Neuron (in vitro differentiated cells): ENCODE measurements at regions not wholly inside any gene's neighbourhood (a gene's known extent, or its start where the extent isn't known, plus 50 kb on each side); places are given as distances from the start of the nearest gene placed in this dataset.

ENCODE experiments used
- H2AFZ ChIP-seq: one replicate; pipeline ENCODE4 v1.6.1; 2013; ENCODE audit warnings: low read depth, mild to moderate bottlenecking, inconsistent platforms, low read length, moderate library complexity
- H3K27me3 ChIP-seq: one replicate; pipeline ENCODE4 v1.6.1; 2013; ENCODE audit warnings: low read length; ENCODE audit not compliant: insufficient read depth
- H3K36me3 ChIP-seq: one replicate; pipeline ENCODE4 v1.6.1; 2013; ENCODE audit warnings: low read length; ENCODE audit not compliant: insufficient read depth
- H3K4me1 ChIP-seq: one replicate; pipeline ENCODE4 v1.6.1; 2013; ENCODE audit warnings: low read length; ENCODE audit not compliant: insufficient read depth
- H3K4me3 ChIP-seq: 2 replicates; pipeline ENCODE4 v1.5.1; 2013; ENCODE audit warnings: mild to moderate bottlenecking, low read length, moderate library complexity
- H3K9me3 ChIP-seq: one replicate; pipeline ENCODE4 v1.6.1; 2013; ENCODE audit warnings: low read length

- Histone ChIP-seq H3K27me3 (no peaks in the 10 kb centered on the region), H2AFZ (no peak overlapping the region), H3K4me3 (no peak overlapping the region), H3K9me3 (no peaks in the 10 kb centered on the region), H3K36me3 (no peaks in the 10 kb centered on the region), H3K4me1 (no peaks in the 10 kb centered on the region)
These were observed 517.0 kb downstream of the SLC4A3 start for GRCh38 chr2:220144411-220144810.

- Histone ChIP-seq H3K27me3 (no peaks in the 10 kb centered on the region), H3K36me3 (no peaks in the 10 kb centered on the region), H3K4me1 (no peaks in the 10 kb centered on the region), H3K4me3 (no peak overlapping the region), H3K9me3 (no peaks in the 10 kb centered on the region), H2AFZ (no peak overlapping the region)
These were observed 520.0 kb downstream of the SLC4A3 start for GRCh38 chr2:220147161-220148038.

GRCh38 chr2:220148471-220149248 is 521.2 kb downstream of the SLC4A3 start:
- H3K36me3 ChIP-seq: no peaks in the 10 kb centered on the region
- no peak overlapping the region for H2AFZ ChIP-seq
- H3K4me3 ChIP-seq: no peak overlapping the region

GRCh38 chr2:220151341-220151740 is 523.9 kb downstream of the SLC4A3 start:
- H3K27me3 ChIP-seq: no peaks in the 10 kb centered on the region
- no peaks in the 10 kb centered on the region for H3K4me1 ChIP-seq
- H3K9me3 ChIP-seq: no peaks in the 10 kb centered on the region
- no peak overlapping the region for H2AFZ ChIP-seq
- H3K4me3 ChIP-seq: no peak overlapping the region
- no peaks in the 10 kb centered on the region for H3K36me3 ChIP-seq

More at GRCh38 chr2:220148471-220149248, 521.2 kb downstream of the SLC4A3 start:
- H3K27me3 ChIP-seq: no peaks in the 10 kb centered on the region
- H3K9me3 ChIP-seq: no peaks in the 10 kb centered on the region
- H3K4me1 ChIP-seq: no peaks in the 10 kb centered on the region

GRCh38 chr2:220152281-220152935 is 525.0 kb downstream of the SLC4A3 start:
- Histone ChIP-seq H3K9me3 (no peaks in the 10 kb centered on the region), H3K4me3 (no peak overlapping the region), H3K27me3 (no peaks in the 10 kb centered on the region), H2AFZ (no peak overlapping the region), H3K36me3 (no peaks in the 10 kb centered on the region), H3K4me1 (no peaks in the 10 kb centered on the region)

- no peaks in the 10 kb centered on the region for H3K9me3 ChIP-seq
- no peak overlapping the region for H3K4me3 ChIP-seq
- H2AFZ ChIP-seq: no peak overlapping the region
- no peaks in the 10 kb centered on the region for H3K36me3 ChIP-seq
- no peaks in the 10 kb centered on the region for H3K27me3 ChIP-seq
- H3K4me1 ChIP-seq: no peaks in the 10 kb centered on the region
These were observed 525.7 kb downstream of the SLC4A3 start for GRCh38 chr2:220153118-220153517.

- no peaks in the 10 kb centered on the region for H3K4me1 ChIP-seq
- no peak overlapping the region for H3K4me3 ChIP-seq
- no peaks in the 10 kb centered on the region for H3K27me3 ChIP-seq
- no peaks in the 10 kb centered on the region for H3K36me3 ChIP-seq
- no peak overlapping the region for H2AFZ ChIP-seq
- H3K9me3 ChIP-seq: no peaks in the 10 kb centered on the region
These were observed 526.9 kb downstream of the SLC4A3 start for GRCh38 chr2:220154304-220154703.

GRCh38 chr2:220157312-220157711 is 529.9 kb downstream of the SLC4A3 start:
- no peak overlapping the region for H2AFZ ChIP-seq
- H3K27me3 ChIP-seq: no peaks in the 10 kb centered on the region
- no peaks in the 10 kb centered on the region for H3K36me3 ChIP-seq
- H3K9me3 ChIP-seq: no peaks in the 10 kb centered on the region
- H3K4me3 ChIP-seq: no peak overlapping the region
- no peaks in the 10 kb centered on the region for H3K4me1 ChIP-seq

GRCh38 chr2:220159738-220160137 is 532.3 kb downstream of the SLC4A3 start:
- Histone ChIP-seq H3K4me1 (no peaks in the 10 kb centered on the region), H3K36me3 (no peaks in the 10 kb centered on the region), H3K4me3 (no peak overlapping the region), H2AFZ (no peak overlapping the region), H3K9me3 (no peaks in the 10 kb centered on the region), H3K27me3 (no peaks in the 10 kb centered on the region)

- Histone ChIP-seq H3K9me3 (no peaks in the 10 kb centered on the region), H3K4me3 (no peak overlapping the region), H3K36me3 (no peaks in the 10 kb centered on the region), H3K27me3 (no peaks in the 10 kb centered on the region), H3K4me1 (no peaks in the 10 kb centered on the region), H2AFZ (no peak overlapping the region)
These were observed 534.9 kb downstream of the SLC4A3 start for GRCh38 chr2:220162320-220162719.

GRCh38 chr2:220163486-220163885 is 536.1 kb downstream of the SLC4A3 start:
- Histone ChIP-seq H3K4me3 (no peak overlapping the region), H3K36me3 (no peaks in the 10 kb centered on the region), H3K27me3 (no peaks in the 10 kb centered on the region), H2AFZ (no peak overlapping the region), H3K4me1 (no peaks in the 10 kb centered on the region), H3K9me3 (no peaks in the 10 kb centered on the region)

- H2AFZ ChIP-seq: no peak overlapping the region
- H3K36me3 ChIP-seq: no peaks in the 10 kb centered on the region
- H3K9me3 ChIP-seq: no peaks in the 10 kb centered on the region
- H3K4me3 ChIP-seq: no peak overlapping the region
- H3K27me3 ChIP-seq: no peaks in the 10 kb centered on the region
- no peaks in the 10 kb centered on the region for H3K4me1 ChIP-seq
These were observed 538.0 kb downstream of the SLC4A3 start for GRCh38 chr2:220165401-220165800.

GRCh38 chr2:220166616-220167015 is 539.2 kb downstream of the SLC4A3 start:
- Histone ChIP-seq H3K36me3 (no peaks in the 10 kb centered on the region), H3K27me3 (no peaks in the 10 kb centered on the region), H2AFZ (no peak overlapping the region), H3K4me1 (no peaks in the 10 kb centered on the region), H3K4me3 (no peak overlapping the region), H3K9me3 (no peaks in the 10 kb centered on the region)
